CD14-positive monocyte (primary cell): ENCODE measurements at regions not wholly inside any gene's neighbourhood (a gene's known extent, or its start where the extent isn't known, plus 50 kb on each side); places are given as distances from the start of the nearest gene placed in this dataset.
"Not testable (repeated sequence)": the region's sequence is repeated elsewhere in the genome, so short reads cannot be mapped to it uniquely, and the experiment has no call there.

ENCODE experiments used
- DNase-seq, 3 donors: peaks; one replicate each; pipeline ENCODE4 v3.0.0-alpha.2; 2011 to 2022
- H2AFZ ChIP-seq: 2 replicates; pipeline ENCODE4 v1.6.0; 2012; ENCODE audit warnings: mild to moderate bottlenecking, low read depth, low read length, inconsistent platforms; ENCODE audit not compliant: insufficient read depth, poor library complexity, severe bottlenecking
- H3K27ac ChIP-seq, 2 donors: 1 replicate in 1 of 2; 2 replicates in 1 of 2; pipeline ENCODE4 v1.5.1; 2012 to 2013; ENCODE audit warnings: low read length in 2 of 2, control low read depth in 1 of 2, inconsistent platforms in 1 of 2, low read depth in 1 of 2, mild to moderate bottlenecking in 1 of 2
- H3K27me3 ChIP-seq, 2 donors: one replicate each; pipeline versions ENCODE4 v1.6.0 to v1.6.1; 2011 to 2013; ENCODE audit warnings: low read length in 2 of 2; ENCODE audit not compliant: control insufficient read depth in 2 of 2, insufficient read depth in 2 of 2
- H3K36me3 ChIP-seq, 2 donors: replicated peaks in 1 of 2; 1 replicate in 1 of 2; 2 replicates in 1 of 2; pipeline versions ENCODE4 v1.5.1 to v1.6.1; 2012 to 2013; ENCODE audit warnings: low read length in 2 of 2, control low read depth in 1 of 2, inconsistent platforms in 1 of 2, mild to moderate bottlenecking in 1 of 2; ENCODE audit not compliant: insufficient read depth in 2 of 2, control insufficient read depth in 1 of 2
- H3K4me1 ChIP-seq, 2 donors: 1 replicate in 1 of 2; 2 replicates in 1 of 2; pipeline versions ENCODE4 v1.5.1 to v1.6.1; 2012 to 2013; ENCODE audit warnings: low read length in 2 of 2, control low read depth in 1 of 2, inconsistent platforms in 1 of 2, mild to moderate bottlenecking in 1 of 2, moderate library complexity in 1 of 2; ENCODE audit not compliant: insufficient read depth in 2 of 2, control insufficient read depth in 1 of 2
- H3K4me2 ChIP-seq: replicated peaks from 2 replicates; pipeline ENCODE3; 2012; ENCODE audit warnings: low read length, moderate library complexity, mild to moderate bottlenecking; ENCODE audit not compliant: poor library complexity, severe bottlenecking; ENCODE audit errors: extremely low read depth
- H3K4me3 ChIP-seq, 3 experiments: fragments of 200-600 bp in 1 of 3; sonication (generic) in 1 of 3; replicated peaks in 1 of 3; 1 replicate in 2 of 3; 2 replicates in 1 of 3; pipeline ENCODE4 v1.5.1; 2011 to 2013; ENCODE audit warnings: low read length in 3 of 3, mild to moderate bottlenecking in 3 of 3, control low read depth in 2 of 3, low read depth in 2 of 3, inconsistent platforms in 1 of 3, moderate library complexity in 1 of 3
- H3K79me2 ChIP-seq: 2 replicates; pipeline ENCODE4 v1.6.0; 2012; ENCODE audit warnings: mild to moderate bottlenecking, control low read depth, inconsistent platforms, low read length, moderate library complexity; ENCODE audit not compliant: insufficient read depth
- H3K9ac ChIP-seq: 2 replicates; pipeline ENCODE4 v1.6.0; 2017; ENCODE audit warnings: low read length, mild to moderate bottlenecking; ENCODE audit not compliant: insufficient read depth, poor library complexity, severe bottlenecking
- H3K9me3 ChIP-seq, 2 donors: replicated peaks in 1 of 2; 1 replicate in 1 of 2; 2 replicates in 1 of 2; pipeline versions ENCODE4 v1.5.1 to v1.6.1; 2012 to 2013; ENCODE audit warnings: low read length in 2 of 2, control low read depth in 1 of 2; ENCODE audit not compliant: control insufficient read depth in 1 of 2, insufficient read depth in 1 of 2
- H4K20me1 ChIP-seq: 2 replicates; pipeline ENCODE4 v1.6.0; 2012; ENCODE audit warnings: mild to moderate bottlenecking, low read length, control low read depth, moderate library complexity; ENCODE audit not compliant: insufficient read depth
- H3K27ac Mint-ChIP-seq, 7 donors: one replicate each; pipeline ENCODE4 v1.8.0; 2020; ENCODE audit warnings: mild to moderate bottlenecking in 7 of 7, mixed read lengths in 7 of 7, moderate library complexity in 6 of 7, inconsistent platforms in 2 of 7
- H3K27me3 Mint-ChIP-seq, 3 donors: one replicate each; pipeline ENCODE4 v1.8.0; 2021 to 2022; ENCODE audit warnings: low read depth in 3 of 3, mild to moderate bottlenecking in 3 of 3, mixed read lengths in 3 of 3, moderate library complexity in 3 of 3, inconsistent platforms in 1 of 3
- H3K36me3 Mint-ChIP-seq, 2 donors: one replicate each; pipeline ENCODE4 v1.8.0; 2020; ENCODE audit warnings: mixed read lengths in 2 of 2, inconsistent platforms in 1 of 2, mild to moderate bottlenecking in 1 of 2
- H3K4me1 Mint-ChIP-seq: one replicate; pipeline ENCODE4 v1.8.0; 2020; ENCODE audit warnings: mild to moderate bottlenecking, mixed read lengths
- H3K4me3 Mint-ChIP-seq, 2 donors: one replicate each; pipeline ENCODE4 v1.8.0; 2020; ENCODE audit warnings: mild to moderate bottlenecking in 2 of 2, mixed read lengths in 2 of 2, moderate library complexity in 1 of 2
- H3K9me3 Mint-ChIP-seq, 7 donors: one replicate each; pipeline ENCODE4 v1.8.0; 2020 to 2022; ENCODE audit warnings: mixed read lengths in 7 of 7, mild to moderate bottlenecking in 6 of 7, moderate library complexity in 6 of 7, inconsistent platforms in 2 of 7
- CTCF ChIP-seq: fragments of 200-600 bp; IDR thresholded peaks from one replicate; pipeline ENCODE4 v1.8.0; 2022; ENCODE audit warnings: antibody characterized with exemption, mild to moderate bottlenecking
- WGBS: methylation state at CpG from one replicate; pipeline ENCODE4 v1.1.5; 2013; ENCODE audit warnings: missing lambda C conversion rate; ENCODE audit not compliant: insufficient coverage; 5-methylcytosine and 5-hydroxymethylcytosine counted together
- intact Hi-C, 2 donors: fragments of 100-400 bp; cut with micrococcal nuclease; formaldehyde crosslinking; loops; one replicate each; pipeline versions ENCODE4 v1.15.0 to v1.15.1; 2023

- 89% methylated on average over 1 of the region's 9 CpGs for WGBS
- H3K79me2 ChIP-seq, result no peaks in the 10 kb centered on the region
- H3K4me1 ChIP-seq, result no peaks in the 10 kb centered on the region
- H3K9ac ChIP-seq, result no peak overlapping the region
- H3K4me3 ChIP-seq, result no peak overlapping the region
- no peak overlapping the region for H3K4me3 Mint-ChIP-seq
- no peaks in the 10 kb centered on the region for H4K20me1 ChIP-seq
- H3K27me3 ChIP-seq, result no peaks in the 10 kb centered on the region
- H3K27me3 Mint-ChIP-seq, result no peaks in the 10 kb centered on the region
- intact Hi-C loops, result no loop called here
- H3K36me3 Mint-ChIP-seq, result no peaks in the 10 kb centered on the region
- no peak overlapping the region for H3K4me2 ChIP-seq
- H3K27ac ChIP-seq, result no peak overlapping the region
- H3K9me3 ChIP-seq, result peaks cover 0 to under 1% of the 10 kb centered on the region in 2 donors
- no peak overlapping the region for H2AFZ ChIP-seq
- peaks cover 0 to 2% (median 0%) of the 10 kb centered on the region in 7 donors for H3K9me3 Mint-ChIP-seq
- no peaks in the 10 kb centered on the region for H3K36me3 ChIP-seq
- DNase-seq, result no peak
- H3K4me1 Mint-ChIP-seq, result no peaks in the 10 kb centered on the region
- TF ChIP-seq CTCF, result no peak
- H3K27ac Mint-ChIP-seq, result no peak overlapping the region
These were observed 896.5 kb upstream of the PIK3C3 start for GRCh38 chr18:41058351-41059125.

GRCh38 chr18:41052625-41053024 is 902.4 kb upstream of the PIK3C3 start:
- H3K27me3 Mint-ChIP-seq, result no peaks in the 10 kb centered on the region
- intact Hi-C loops, result no loop called here

GRCh38 chr18:41046250-41046649 is 908.8 kb upstream of the PIK3C3 start:
- H3K4me1 Mint-ChIP-seq, H2AFZ ChIP-seq, H3K27ac Mint-ChIP-seq, H3K4me3 Mint-ChIP-seq, H3K9ac ChIP-seq, H3K4me3 ChIP-seq, DNase-seq, H3K27me3 ChIP-seq, H4K20me1 ChIP-seq, H3K27ac ChIP-seq, H3K9me3 ChIP-seq, H3K4me2 ChIP-seq, H3K36me3 Mint-ChIP-seq, intact Hi-C loops, H3K4me1 ChIP-seq, H3K27me3 Mint-ChIP-seq, H3K79me2 ChIP-seq, H3K36me3 ChIP-seq, H3K9me3 Mint-ChIP-seq: not testable (repeated sequence)
- no CpG with 5 or more reads among the region's 16 CpGs for WGBS

More at GRCh38 chr18:41052625-41053024, 902.4 kb upstream of the PIK3C3 start:
- no peak overlapping the region for H3K4me3 ChIP-seq
- Mint-ChIP-seq H3K36me3 (no peaks in the 10 kb centered on the region), H3K4me3 (no peak overlapping the region), H3K4me1 (no peaks in the 10 kb centered on the region), H3K27ac (no peak overlapping the region), H3K9me3 (peaks cover 2 to 10% (median 5%) of the 10 kb centered on the region in 7 donors)
- no peak overlapping the region for H3K9ac ChIP-seq
- H3K79me2 ChIP-seq, result no peaks in the 10 kb centered on the region
- H3K9me3 ChIP-seq, result peaks cover 11 to 12% of the 10 kb centered on the region in 2 donors
- H3K4me2 ChIP-seq, result no peak overlapping the region
- no peak for TF ChIP-seq CTCF
- no CpG with 5 or more reads among the region's 3 CpGs for WGBS
- no peaks in the 10 kb centered on the region for H3K27me3 ChIP-seq
- no peaks in the 10 kb centered on the region for H4K20me1 ChIP-seq
- no peaks in the 10 kb centered on the region for H3K36me3 ChIP-seq
- H3K4me1 ChIP-seq, result no peaks in the 10 kb centered on the region
- H2AFZ ChIP-seq, result no peak overlapping the region
- no peak overlapping the region for H3K27ac ChIP-seq
- DNase-seq, result no peak
